PC-3 (cell line): ENCODE measurements at regions not wholly inside any gene's neighbourhood (a gene's known extent, or its start where the extent isn't known, plus 50 kb on each side); places are given as distances from the start of the nearest gene placed in this dataset.

Source experiments
- CTCF ChIP-seq: fragments of 300-600 bp; sonication (generic); conservative IDR thresholded peaks from 2 replicates; pipeline ENCODE4 v1.5.1; 2017; ENCODE audit warnings: antibody characterized with exemption, low read depth, mild to moderate bottlenecking, low read length
- EZH2 ChIP-seq: fragments of 300-600 bp; sonication (generic); IDR thresholded peaks from one replicate; pipeline ENCODE4 v1.6.1; 2017; ENCODE audit warnings: antibody characterized with exemption, mild to moderate bottlenecking, low read length; ENCODE audit not compliant: unreplicated experiment

DNA sequence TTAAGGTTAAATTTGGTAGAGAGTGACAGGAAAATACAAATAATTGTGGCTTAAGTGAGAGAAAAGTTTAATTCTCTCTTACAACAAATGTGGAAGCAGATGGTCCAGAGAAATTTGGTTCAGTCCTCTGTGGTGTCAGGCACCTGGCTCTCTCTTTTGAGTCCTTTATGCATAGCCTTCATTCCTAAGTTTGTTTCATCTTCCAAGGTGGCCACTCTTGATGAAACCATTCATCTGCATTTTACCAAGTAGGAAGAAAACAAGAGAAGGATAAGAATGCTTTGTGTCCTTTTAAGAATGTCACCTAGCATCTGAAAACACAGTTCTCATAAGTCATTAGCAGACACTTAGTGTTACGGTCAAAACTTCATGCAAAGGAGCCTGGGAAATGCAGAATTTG lies 442.5 kb downstream of the CCER1 start:
- TF ChIP-seq CTCF = no peak
- TF ChIP-seq EZH2 = no peak
